Right renal pelvis (tissue), 4 donors: ENCODE measurements at regions not wholly inside any gene's neighbourhood (a gene's known extent, or its start where the extent isn't known, plus 50 kb on each side); places are given as distances from the start of the nearest gene placed in this dataset.

ENCODE experiments used
- DNase-seq, 4 donors: peaks; one replicate each; pipeline ENCODE4 v3.0.0-alpha.2; 2013; ENCODE audit warnings: low read depth in 4 of 4, low spot score in 3 of 4, missing footprints in 1 of 4

DNA sequence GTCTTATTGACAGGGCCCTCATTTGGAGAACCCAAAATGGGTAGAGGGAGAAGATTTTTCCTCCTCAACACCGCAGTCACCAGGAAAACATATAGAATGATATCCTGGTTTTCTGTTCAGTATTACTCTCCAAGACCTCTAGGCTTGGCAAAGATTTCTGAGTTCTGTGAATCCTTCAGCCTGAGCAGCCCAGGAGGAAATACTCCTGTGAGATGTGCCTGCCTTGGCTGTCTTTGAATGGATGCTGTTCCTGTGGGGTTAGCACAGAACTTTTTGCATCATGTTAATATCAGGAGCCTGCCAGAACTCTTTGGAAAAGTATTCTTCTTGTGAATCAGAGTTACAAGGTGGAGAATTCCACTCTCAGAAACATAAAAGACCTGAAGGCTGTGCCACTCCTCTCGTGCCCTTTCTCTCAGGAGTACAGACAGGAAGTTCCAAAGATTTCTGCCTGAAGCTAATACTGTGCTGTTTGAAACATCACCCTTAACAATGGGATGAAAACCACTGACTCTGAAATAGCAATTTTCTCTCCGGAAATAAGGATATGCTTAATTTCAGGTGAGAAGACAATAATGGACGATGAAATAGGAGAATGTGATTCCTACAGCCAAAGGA is 520.1 kb upstream of the NBEA start:
- DNase-seq = no peak

DNA sequence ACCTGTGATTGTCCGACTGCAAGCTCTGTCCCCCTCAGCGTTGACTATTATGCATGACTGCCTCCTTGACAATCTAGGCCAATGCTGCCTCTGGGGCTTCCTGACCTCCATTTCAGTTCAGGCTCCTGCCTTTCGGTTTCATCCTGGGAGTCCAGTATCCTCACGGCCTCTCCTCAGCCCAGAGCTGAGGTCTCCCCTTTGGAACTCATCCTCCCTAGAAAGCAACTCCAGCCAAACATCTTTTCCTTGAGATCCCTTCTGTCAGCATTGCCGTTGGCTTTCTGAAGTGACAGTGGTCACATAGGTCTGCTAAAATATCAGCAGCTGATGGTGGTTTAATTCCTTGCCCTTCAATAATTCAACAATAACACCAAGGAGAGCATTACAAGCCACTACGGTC is 519.1 kb upstream of the NBEA start:
- no peak for DNase-seq

DNA sequence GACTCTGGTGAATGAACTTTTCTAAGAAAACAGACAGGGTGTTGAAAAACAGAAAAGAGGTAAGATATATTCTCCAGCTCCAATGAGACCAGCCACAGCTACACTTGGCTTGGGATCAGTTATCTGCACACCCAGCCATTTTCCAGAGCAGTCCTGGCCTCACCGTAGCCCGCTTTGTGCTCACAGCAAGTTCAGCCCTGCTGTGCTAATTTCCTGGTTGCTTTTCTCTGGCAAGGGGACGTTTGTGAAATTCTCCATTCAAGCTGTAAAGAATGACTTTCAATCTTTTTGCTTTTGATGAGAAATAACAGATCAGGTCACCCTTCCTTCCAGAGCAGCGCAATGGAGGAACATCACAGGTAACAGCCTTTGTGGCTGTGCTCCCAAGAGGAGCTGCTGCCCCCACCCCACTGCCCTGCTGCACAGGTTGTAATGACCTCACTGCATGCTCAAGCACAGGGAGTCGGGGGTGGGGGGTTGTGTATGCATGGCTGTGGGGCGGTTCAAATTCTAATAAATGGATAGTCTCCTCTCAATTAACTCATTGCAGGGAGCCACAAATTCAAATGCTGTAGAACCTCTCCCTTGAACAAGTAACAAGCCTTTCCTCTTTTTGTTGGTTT is 516.6 kb upstream of the NBEA start:
- no peak for DNase-seq

DNA sequence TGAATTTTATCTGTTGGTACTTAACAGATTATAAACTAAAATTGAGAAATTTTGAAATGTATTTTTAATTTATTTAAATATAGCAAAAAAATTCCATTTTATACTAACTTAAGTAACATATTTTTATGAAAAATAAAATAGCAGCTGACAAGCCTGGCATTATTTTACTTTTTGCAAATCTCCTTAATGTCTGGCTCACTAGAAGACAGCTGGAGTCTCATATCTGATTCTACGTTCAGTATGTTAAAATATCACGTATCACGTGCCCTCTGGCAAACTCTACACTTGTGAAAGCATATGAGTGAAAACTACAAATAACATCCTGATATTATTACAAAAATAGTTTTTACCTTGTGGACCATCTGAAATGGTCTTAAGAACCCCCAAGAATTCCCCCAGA is 513.2 kb upstream of the NBEA start:
- no peak for DNase-seq

DNA sequence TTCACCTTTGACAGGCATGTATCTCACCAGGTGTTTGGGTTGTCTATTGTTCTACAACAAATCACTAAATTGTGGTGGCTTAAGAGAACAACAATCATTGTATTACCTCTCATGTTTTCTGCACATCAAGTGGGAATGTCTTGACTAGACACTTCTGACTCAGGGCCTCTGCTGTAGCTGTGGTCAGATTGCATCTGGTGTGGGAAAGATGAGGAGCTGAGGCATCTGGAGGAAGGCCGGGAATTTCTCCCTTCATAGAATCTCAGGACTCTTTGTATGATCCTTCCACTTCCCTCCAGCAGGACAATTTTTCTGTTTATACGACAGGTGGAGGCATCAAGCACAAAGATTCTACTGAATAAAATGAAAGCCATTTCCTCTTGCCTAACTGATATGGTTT is 511.8 kb upstream of the NBEA start:
- no peak for DNase-seq

DNA sequence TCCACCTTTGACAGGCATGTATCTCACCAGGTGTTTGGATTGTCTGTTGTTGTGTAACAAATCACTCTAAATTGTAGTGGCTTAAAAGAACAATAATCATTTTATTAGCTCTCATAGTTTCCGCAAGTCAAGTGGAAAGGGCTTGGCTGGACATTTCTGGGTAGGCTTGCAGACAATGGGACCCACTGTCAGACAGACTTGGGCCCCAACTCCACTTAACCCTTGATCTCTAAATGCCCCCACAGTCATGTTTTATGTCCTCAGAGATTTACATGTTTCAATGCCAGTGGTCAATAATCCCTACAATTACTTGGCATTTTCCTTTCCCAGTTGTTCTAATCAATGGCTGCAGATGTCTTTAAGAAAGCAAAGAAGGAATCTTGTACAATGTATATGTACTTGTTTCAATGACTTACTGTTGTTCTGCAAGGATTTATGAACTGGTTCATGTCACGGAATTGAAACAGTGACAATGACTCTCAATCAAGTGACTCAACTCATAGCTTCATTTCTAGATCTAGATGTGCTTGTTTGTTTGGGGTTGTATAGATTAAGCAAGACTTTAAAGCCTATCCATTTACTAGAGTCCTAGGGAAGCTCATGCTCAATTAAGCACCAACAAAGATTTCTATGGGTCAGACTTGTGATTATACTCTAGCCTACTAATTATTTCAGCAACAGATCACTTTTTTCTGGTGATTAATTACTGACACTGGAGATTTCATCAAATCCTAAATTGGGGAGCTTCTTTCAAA is 510.1 kb upstream of the NBEA start:
- no peak for DNase-seq

DNA sequence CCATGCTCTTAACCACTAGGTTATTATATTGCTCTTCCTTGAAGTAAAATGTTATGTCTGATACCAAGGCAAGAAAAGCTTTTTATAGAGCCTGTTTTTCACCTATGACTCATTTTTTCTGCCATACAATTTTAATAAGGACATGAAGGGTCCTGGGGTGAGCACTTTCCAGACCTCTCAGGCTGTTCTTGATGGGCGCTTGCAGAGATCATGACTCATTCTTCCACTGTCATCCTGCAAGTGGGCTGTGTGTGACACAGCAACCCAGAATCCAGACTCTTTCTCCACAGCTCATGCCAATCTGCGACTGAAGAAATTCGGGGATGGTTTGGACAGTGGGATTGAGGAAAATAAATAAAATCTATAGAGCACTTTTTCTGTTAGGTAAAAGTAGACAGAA is 506.7 kb upstream of the NBEA start:
- DNase-seq = no peak

DNA sequence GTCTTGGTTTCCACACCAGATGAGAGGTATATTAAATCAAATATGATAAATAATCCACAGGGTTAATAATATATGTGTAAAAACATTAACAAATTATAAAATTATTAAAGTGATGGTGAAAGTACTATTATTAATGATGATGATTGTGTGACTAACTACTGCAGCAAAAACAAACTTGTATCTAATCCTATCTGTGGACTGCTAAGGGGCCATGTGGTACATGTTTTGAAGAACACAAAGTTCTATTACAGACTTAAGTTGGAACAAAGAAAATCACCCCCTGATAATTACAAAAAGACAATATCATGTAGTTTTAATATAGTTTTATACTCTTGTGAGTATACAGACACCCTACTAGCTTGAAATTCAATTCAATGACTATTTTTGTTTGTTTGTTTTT is 504.2 kb upstream of the NBEA start:
- no peak for DNase-seq

DNA sequence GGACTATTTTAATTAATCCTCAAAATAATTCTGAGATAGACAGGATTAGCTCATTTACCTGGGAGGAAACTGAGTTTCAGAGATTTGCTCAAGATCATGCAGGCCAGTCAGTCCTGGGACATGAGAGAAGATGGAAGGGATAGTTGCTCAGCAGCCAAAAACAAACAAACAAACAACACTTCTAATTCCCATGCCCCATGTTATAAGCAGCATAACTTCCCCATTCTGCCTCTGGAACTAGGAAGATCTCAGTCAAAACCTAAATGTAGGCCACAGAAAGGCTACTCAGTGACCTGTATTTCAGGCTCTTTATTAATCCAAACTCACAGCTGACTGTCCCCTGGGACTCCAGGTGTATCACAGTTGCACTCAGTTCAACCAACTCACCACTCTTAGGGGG is 489.2 kb upstream of the NBEA start:
- DNase-seq = no peak

DNA sequence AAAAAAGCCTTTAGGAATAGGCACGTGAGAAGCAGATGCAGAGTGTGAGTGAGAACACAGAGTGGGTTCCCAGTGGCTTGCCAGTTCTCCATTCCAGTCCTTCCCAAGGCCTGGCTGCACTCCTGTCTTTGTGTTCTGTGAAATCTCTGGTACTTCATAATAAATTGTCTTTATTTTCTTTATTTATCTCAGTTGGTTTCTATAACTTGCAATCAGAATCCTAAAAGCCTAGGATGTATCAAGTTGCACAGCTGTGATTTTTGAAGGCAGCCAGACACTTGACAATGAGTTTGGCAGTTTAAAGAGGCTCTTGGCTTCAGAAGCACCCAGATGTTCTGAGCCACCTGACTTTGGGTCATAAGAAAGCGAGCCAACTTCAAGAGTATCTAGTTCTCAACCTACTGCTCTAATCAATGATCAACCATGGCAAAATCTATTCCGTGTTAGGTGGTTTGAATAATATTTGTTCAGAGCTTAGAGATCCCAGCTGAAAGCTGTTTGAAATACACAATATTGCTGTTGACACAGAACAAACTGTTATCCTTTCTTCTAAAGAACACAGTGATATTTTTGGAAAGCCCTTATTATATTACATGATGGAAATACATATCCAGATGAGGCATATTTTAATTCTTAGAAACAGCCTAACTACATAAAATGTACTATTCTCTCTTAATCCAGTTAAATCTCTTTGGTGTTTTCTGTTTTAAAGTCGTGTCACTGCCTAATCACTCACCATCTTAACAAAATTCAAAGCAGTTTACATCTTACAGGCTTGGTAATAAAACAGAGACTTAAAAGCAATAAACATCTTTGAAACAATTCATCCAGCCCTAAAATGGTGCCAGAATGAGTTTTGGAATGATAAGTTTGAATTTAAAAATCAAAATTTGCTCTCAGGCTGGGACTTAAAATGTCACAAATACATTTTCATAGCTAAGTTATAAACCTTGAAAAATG is 483.0 kb upstream of the NBEA start:
- peak in 2 of 4 donors; percentile 12 to 17 for DNase-seq

DNA sequence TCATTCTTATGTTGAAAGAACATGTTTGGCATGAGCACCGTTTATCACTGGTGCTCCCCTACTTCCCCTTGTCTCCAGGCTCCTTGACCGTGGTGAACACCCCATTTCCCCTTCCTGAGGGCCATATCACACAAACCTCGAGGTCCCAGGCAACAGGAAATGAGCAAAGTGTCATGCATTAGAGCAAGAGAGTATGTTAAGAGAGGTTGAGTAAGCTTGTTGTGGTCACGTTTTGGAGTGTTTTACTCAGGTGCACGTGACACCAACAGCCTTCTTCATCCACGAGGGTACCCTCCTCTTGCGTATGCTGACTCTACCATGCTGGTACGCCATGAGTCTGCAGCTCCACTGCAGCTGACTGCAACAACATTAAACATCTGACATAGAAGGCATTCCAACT is 482.2 kb upstream of the NBEA start:
- DNase-seq = no peak

DNA sequence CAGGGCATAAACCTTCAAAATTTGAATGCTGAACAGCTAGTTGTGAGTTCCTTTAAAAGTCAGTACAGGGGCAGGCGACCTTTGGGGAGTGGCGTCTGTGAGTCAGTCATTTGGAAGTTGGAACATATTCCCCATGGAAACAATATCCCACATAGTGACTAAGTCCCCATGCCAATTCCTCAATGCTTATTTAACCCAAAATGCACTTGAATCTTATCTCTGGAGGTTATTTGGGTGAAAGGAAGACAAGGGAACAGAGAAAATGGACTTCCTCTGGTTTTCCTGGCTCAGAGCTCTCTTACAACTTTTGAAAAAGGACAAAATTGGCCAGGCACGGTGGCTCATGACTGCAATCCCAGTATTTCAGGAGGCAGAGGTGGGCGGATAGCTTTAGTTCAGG is 479.2 kb upstream of the NBEA start:
- DNase-seq = no peak

DNA sequence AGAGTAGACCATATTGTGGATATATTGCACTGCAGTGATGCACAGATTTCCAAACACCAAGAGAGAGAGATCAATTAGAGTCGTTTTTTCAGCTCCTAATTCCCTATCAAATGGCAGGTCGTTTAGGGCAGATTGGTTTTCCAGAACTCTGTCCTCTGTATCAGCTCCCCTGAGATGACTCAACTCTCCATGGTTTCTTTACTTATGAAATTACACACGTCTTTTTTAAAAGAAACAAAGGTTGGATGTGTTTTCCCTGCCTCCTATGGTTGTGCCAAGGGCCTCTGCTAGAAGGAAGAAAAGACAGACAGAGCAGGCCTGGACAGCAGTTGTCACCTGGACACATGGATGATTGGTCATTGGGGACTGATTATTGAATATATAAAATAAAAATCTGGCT is 478.1 kb upstream of the NBEA start:
- no peak for DNase-seq

DNA sequence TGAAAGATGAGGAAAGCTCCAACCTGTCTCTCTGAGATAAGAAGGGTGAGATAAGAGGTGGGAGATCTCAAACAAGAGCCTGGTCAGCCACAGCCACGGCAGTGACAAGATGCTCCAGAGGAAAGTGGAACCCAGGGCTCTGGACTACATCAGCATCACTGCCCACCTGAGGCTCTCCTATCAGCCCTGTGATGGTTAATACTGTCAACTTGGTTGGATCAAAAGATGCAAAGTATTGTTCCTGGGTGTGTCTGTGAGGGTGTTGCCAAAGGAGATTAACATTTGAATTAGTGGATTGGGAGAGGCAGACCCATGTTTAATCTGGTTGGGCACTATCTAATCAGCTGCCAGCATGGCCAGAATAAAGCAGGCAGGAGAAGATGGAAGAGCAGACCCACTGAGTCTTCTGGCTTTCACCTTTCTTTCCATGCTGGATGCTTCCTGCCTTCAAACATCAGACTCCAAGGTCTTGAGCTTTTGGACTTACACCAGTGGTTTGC is 476.6 kb upstream of the NBEA start:
- DNase-seq = no peak

DNA sequence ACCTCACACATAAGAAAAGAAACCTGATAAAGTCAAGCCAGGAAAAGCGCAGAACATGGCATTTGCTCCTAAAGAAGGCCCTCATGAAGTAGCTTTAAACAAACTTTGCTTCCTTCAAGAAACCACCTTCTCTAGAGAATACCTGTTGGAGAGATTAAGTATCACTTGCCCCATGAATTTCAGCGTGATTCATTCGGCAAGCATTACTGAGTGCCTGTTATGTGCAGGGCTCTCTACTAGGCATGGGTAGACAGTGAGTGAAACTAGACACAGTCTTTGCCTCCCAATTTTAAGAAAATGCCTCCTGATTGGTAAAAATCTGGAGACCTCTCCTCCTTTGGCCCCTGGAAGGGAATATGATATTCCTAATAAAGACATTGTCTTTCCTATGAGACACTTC is 475.8 kb upstream of the NBEA start:
- no peak for DNase-seq

DNA sequence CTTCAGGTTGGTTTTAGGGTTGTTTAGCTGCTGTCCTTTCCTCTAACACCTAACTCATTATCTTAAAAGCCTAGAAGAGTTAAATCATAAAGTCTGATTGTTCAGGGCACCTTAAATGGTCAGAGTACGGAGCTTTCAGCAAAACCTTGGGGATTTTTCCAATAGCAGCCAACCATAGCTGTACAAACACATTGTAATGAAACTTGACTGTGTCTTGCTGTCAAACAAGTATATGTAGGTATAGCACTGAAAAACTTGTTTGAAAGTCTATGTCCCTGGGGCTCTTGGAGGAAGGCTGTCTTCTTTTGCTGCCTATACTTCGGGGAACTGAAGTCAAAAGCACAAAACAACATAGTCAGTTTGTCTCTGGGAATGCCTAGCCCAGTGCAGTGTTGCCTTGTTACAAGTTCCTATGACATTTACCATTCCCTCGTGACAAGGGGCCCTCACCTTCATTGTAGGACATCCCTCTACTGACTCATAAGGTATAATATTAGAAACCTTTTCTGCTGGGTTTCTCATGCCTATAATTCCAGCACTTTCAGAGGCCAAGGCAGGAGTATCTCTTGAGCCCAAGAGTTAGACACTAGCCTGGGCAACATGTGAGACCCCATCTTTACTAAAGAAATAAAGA is 474.5 kb upstream of the NBEA start:
- DNase-seq = no peak

DNA sequence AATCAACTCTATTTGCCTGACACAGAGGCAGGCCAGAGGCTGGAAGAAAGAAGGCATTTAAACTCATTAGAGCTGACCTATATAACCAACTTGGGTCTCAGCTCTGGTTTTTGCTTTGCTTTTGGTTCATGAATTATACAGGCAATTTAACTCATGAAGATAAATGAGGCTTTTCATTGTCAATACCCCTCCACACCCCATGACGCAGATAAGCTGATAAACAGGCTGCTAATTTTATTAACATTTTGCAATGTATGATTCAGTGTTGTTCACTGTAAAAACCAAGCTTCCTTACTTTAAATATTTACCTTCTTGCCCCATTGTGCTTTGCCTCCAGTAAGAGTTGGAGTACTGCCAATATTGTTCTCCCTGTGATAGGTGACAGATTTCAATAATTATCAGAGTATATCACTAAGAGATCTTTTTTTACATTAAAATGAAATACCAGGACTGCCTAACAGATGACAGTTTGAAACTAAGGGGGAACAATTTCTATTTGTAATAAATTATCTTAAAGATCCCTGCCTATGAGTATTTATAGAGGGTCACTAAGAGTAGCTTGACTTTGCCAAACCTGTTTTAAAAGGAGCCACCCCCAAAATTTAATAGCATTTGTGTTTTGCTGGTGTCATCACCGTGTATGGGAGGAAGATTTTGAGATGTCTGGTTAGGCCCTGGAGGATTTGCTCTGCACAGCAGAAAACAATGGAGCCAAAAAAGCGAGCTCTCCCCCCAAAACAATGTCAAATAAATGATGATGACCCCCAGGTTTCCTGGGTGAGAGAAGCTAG is 472.7 kb upstream of the NBEA start:
- DNase-seq = no peak

DNA sequence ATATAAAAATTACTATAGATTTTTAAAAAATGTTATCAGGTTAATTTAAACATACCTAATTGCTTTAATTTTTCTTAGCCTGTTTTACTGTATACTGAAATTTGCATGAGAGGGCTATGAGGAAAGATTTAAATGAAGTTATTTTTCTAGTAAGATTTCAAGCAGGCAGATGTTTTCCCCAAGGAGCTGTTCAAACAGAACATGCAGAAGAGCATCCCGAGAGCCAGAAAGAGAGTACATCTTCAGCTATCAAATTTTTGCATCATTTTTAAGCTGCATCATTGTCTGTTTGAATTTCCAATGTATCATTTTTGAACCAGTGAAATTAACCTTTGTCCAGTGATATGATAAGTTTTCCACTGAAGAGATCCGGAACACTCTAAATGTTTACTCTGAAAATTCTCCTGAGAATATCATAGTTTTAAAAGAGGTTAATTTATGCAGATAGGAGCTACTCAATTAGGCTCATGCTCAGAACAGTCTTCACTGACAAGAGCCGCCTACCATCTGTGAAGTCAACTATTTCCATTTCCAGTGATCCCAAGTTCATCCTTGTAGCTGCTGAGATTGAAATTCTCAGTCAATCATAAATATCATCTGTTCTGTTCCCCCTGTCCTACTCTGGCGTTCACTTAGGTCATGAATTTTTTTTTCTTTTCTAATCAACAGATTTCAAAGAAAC is 467.7 kb upstream of the NBEA start:
- no peak for DNase-seq

DNA sequence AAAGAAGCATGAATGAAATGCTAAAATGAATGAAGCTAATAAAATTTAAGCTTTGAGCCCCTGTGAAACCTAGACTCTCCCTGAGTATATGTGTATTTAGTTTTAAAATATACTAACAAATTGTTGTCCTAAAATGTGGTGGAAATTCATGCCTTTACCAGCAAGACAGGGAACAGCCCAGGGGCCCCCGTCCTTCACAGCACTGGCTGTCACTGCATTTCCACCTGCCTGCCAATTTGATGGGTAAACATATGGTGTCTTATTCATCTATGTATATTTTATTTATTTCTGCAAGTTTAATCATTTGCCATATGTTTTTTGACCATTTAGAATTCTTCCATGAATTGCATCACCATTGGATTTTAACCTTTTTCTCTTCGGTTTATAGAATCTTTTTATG is 463.7 kb upstream of the NBEA start:
- DNase-seq = no peak
